Endothelial cell of umbilical vein (primary cell): ENCODE measurements at regions not wholly inside any gene's neighbourhood (a gene's known extent, or its start where the extent isn't known, plus 50 kb on each side); places are given as distances from the start of the nearest gene placed in this dataset.

ENCODE experiments used
- BruUV-seq: library from RNA; stranded (reverse); fragments of 400-500 nt; replicated peaks from 2 replicates; lab custom pipeline; 2021; lab: Mats Ljungman, UMichigan
- CTCF ChIA-PET: fragments of 300-600, 350-600 bp; sonication (Branson Sonifier 250); formaldehyde crosslinking; loops from one replicate; lab custom pipeline; 2021; ENCODE audit warnings: antibody characterized with exemption, inconsistent platforms; lab: Charles Lee
- POLR2A ChIA-PET: fragments of 300-600, 350-600 bp; sonication (Branson Sonifier 250); formaldehyde crosslinking; loops from one replicate; lab custom pipeline; 2021; ENCODE audit warnings: antibody characterized with exemption, inconsistent platforms; lab: Charles Lee
- DNase-seq: peaks from one replicate; pipeline ENCODE4 v3.0.0-alpha.2; 2011; ENCODE audit warnings: low read depth, low spot score
- FAIRE-seq: peaks from 2 replicates; lab custom pipeline; 2011; peaks lifted over from hg19 to GRCh38; lab: Jason Lieb, UNC
- H2AFZ ChIP-seq: 2 replicates; pipeline ENCODE4 v1.6.0; 2012; ENCODE audit warnings: low read depth, low read length, control low read depth, inconsistent platforms
- H3K27ac ChIP-seq: 2 replicates; pipeline ENCODE4 v1.5.1; 2011; ENCODE audit warnings: low read depth, mild to moderate bottlenecking, control low read depth, low read length, moderate library complexity; ENCODE audit not compliant: insufficient read depth
- H3K27me3 ChIP-seq, 2 experiments: 2 replicates each; pipeline versions ENCODE4 v1.6.0 to v1.6.1; 2011; ENCODE audit warnings: low read length in 2 of 2, mixed read lengths in 1 of 2; ENCODE audit not compliant: control insufficient read depth in 2 of 2, insufficient read depth in 2 of 2
- H3K36me3 ChIP-seq, 2 experiments: 2 replicates in 1 of 2; 3 replicates in 1 of 2; pipeline ENCODE4 v1.5.1; 2011; ENCODE audit warnings: low read length in 2 of 2, mild to moderate bottlenecking in 1 of 2, moderate library complexity in 1 of 2; ENCODE audit not compliant: control insufficient read depth in 2 of 2, insufficient read depth in 2 of 2; ENCODE audit errors: extremely low read depth in 1 of 2
- H3K4me1 ChIP-seq: 3 replicates; pipeline ENCODE4 v1.5.1; 2011; ENCODE audit warnings: mild to moderate bottlenecking, low read length; ENCODE audit not compliant: control insufficient read depth, insufficient read depth; ENCODE audit errors: extremely low read depth
- H3K4me2 ChIP-seq: 2 replicates; pipeline ENCODE4 v1.6.1; 2011; ENCODE audit warnings: low read length, control low read depth, mixed read lengths; ENCODE audit not compliant: insufficient read depth
- H3K4me3 ChIP-seq, 3 experiments: fragments of 200-600 bp in 1 of 3; sonication (generic), shearing (Covaris generic) in 1 of 3; replicated peaks in 1 of 3; 2 replicates each; pipeline ENCODE4 v1.5.1; 2011 to 2016; ENCODE audit warnings: control low read depth in 3 of 3, low read length in 3 of 3, mild to moderate bottlenecking in 2 of 3, inconsistent platforms in 1 of 3, low read depth in 1 of 3, moderate library complexity in 1 of 3; ENCODE audit not compliant: insufficient read depth in 1 of 3
- H3K79me2 ChIP-seq: 2 replicates; pipeline ENCODE4 v1.6.0; 2012; ENCODE audit warnings: low read length, inconsistent platforms; ENCODE audit not compliant: control insufficient read depth, insufficient read depth
- H3K9ac ChIP-seq: replicated peaks from 2 replicates; pipeline ENCODE3; 2011; ENCODE audit warnings: low read length, control low read depth; ENCODE audit not compliant: insufficient read depth; ENCODE audit errors: extremely low read depth
- H3K9me1 ChIP-seq: replicated peaks from 3 replicates; pipeline ENCODE4 v1.6.0; 2011; ENCODE audit warnings: mild to moderate bottlenecking, low read length; ENCODE audit not compliant: control insufficient read depth, insufficient read depth; ENCODE audit errors: extremely low read depth
- H3K9me3 ChIP-seq: replicated peaks from 2 replicates; pipeline ENCODE4 v1.5.1; 2012; ENCODE audit warnings: low read length, inconsistent platforms; ENCODE audit not compliant: control insufficient read depth, insufficient read depth
- H4K20me1 ChIP-seq: replicated peaks from 2 replicates; pipeline ENCODE3; 2011; ENCODE audit warnings: mild to moderate bottlenecking, low read length; ENCODE audit not compliant: control insufficient read depth, insufficient read depth; ENCODE audit errors: extremely low read depth
- CTCF ChIP-seq, 2 donors: IDR thresholded peaks; 1 replicate in 1 of 2; 2 replicates in 1 of 2; pipeline ENCODE4 v1.5.1; 2011; ENCODE audit warnings: low read length in 2 of 2, mild to moderate bottlenecking in 2 of 2, moderate library complexity in 2 of 2, control low read depth in 1 of 2, inconsistent platforms in 1 of 2, low read depth in 1 of 2; ENCODE audit not compliant: insufficient read depth in 1 of 2; ENCODE audit errors: extremely low read depth in 1 of 2
- EZH2 ChIP-seq: IDR thresholded peaks from 2 replicates; pipeline ENCODE4 v1.6.1; 2012; ENCODE audit warnings: borderline replicate concordance, low read depth, mild to moderate bottlenecking, moderate library complexity, low read length, inconsistent platforms; ENCODE audit not compliant: severe bottlenecking
- GATA2 ChIP-seq: IDR thresholded peaks from 2 replicates; pipeline ENCODE4 v1.7.0; 2011; ENCODE audit warnings: low read depth, mild to moderate bottlenecking, moderate library complexity, mixed read lengths, low read length; ENCODE audit not compliant: insufficient read length, insufficient read depth
- JUN ChIP-seq: IDR thresholded peaks from 2 replicates; pipeline ENCODE4 v1.6.1; 2011; ENCODE audit warnings: borderline replicate concordance, low read depth; ENCODE audit not compliant: insufficient read length, insufficient read depth
- POLR2A ChIP-seq: IDR thresholded peaks from 2 replicates; pipeline ENCODE4 v1.6.1; 2012; ENCODE audit warnings: low read depth, mild to moderate bottlenecking, control low read depth, low read length
- POLR2AphosphoS5 ChIP-seq: IDR thresholded peaks from 2 replicates; pipeline ENCODE4 v1.6.1; 2012; ENCODE audit warnings: low read depth, mild to moderate bottlenecking, control low read depth, low read length, moderate library complexity; ENCODE audit not compliant: insufficient read depth
- dilution Hi-C: fragments of 300-500 bp; cut with MboI; formaldehyde crosslinking; loops from one replicate; pipeline ENCODE4 v1.15.0; 2019; ENCODE audit warnings: low sequenced_read_pairs; ENCODE audit not compliant: extremely low pct_ligation_motif_present
- intact Hi-C: fragments of 100-400 bp; cut with micrococcal nuclease; formaldehyde crosslinking; loops from one replicate; pipeline ENCODE4 v1.10.0; 2022

GRCh38 chr4:180333162-180333561 lies 1910.0 kb upstream of the TENM3 start:
- Histone ChIP-seq H3K27ac (no peak overlapping the region), H3K36me3 (no peaks in the 10 kb centered on the region), H2AFZ (no peak overlapping the region), H3K4me1 (no peaks in the 10 kb centered on the region), H3K27me3 (no peaks in the 10 kb centered on the region), H3K9me1 (no peaks in the 10 kb centered on the region), H3K4me3 (no peak overlapping the region), H4K20me1 (no peaks in the 10 kb centered on the region), H3K9ac (no peak overlapping the region), H3K4me2 (no peak overlapping the region), H3K79me2 (no peaks in the 10 kb centered on the region), H3K9me3 (peaks cover 5% of the 10 kb centered on the region)
- intact Hi-C loops (no loop called here), dilution Hi-C loops (no loop called here)
- FAIRE-seq (no peak), DNase-seq (no peak)
- TF ChIP-seq JUN (no peak), CTCF (IDR thresholded peaks at IDR 0.05; ENCODE audit: extremely low read depth in 1 of 2, insufficient read depth in 1 of 2, low read depth in 1 of 2, low read length in 2 of 2) (no peak), POLR2A (no peak)
- CTCF ChIA-PET: no interaction called here
- POLR2A ChIA-PET: no interaction called here
- BruUV-seq: no TSS peak

- H3K4me3 ChIP-seq: no peak overlapping the region
- no TSS peak for BruUV-seq
- TF ChIP-seq POLR2AphosphoS5: no peak
- no peak for TF ChIP-seq GATA2
- TF ChIP-seq EZH2: no peak
- no peak for TF ChIP-seq JUN
- H3K9ac ChIP-seq: no peak overlapping the region
- no peaks in the 10 kb centered on the region for H3K9me1 ChIP-seq
- no peak for FAIRE-seq
- no peak overlapping the region for H3K27ac ChIP-seq
- H3K27me3 ChIP-seq: no peaks in the 10 kb centered on the region
- peaks cover 2% of the 10 kb centered on the region for H3K9me3 ChIP-seq
- H2AFZ ChIP-seq: no peak overlapping the region
- no peaks in the 10 kb centered on the region for H3K79me2 ChIP-seq
- no peak for DNase-seq
- H4K20me1 ChIP-seq: no peaks in the 10 kb centered on the region
- POLR2A ChIA-PET: no interaction called here
- intact Hi-C loops (no loop called here), dilution Hi-C loops (no loop called here)
- no peaks in the 10 kb centered on the region for H3K36me3 ChIP-seq
- H3K4me2 ChIP-seq: no peak overlapping the region
- H3K4me1 ChIP-seq: no peaks in the 10 kb centered on the region
- CTCF ChIA-PET: no interaction called here
These were observed 1907.6 kb upstream of the TENM3 start for GRCh38 chr4:180335566-180335965.
